Sigmoid colon (tissue), 6 donors: ENCODE measurements at regions not wholly inside any gene's neighbourhood (a gene's known extent, or its start where the extent isn't known, plus 50 kb on each side); places are given as distances from the start of the nearest gene placed in this dataset.

Experiments
- DNase-seq: peaks from one replicate; pipeline ENCODE4 v3.0.0-alpha.2; 2019
- H3K27ac ChIP-seq, 4 donors: fragments of 200-600 bp; sonication (generic); one replicate each; pipeline ENCODE4 v1.5.1; 2016 to 2019; ENCODE audit warnings: mild to moderate bottlenecking in 1 of 4
- H3K27me3 ChIP-seq, 3 donors: fragments of 200-600 bp; sonication (generic); one replicate each; pipeline ENCODE4 v1.5.1; 2019; ENCODE audit warnings: mild to moderate bottlenecking in 1 of 3
- H3K36me3 ChIP-seq, 4 donors: fragments of 200-600 bp; sonication (generic); one replicate each; pipeline ENCODE4 v1.5.1; 2016 to 2019
- H3K4me1 ChIP-seq, 4 donors: fragments of 200-600 bp; sonication (generic); one replicate each; pipeline ENCODE4 v1.5.1; 2017 to 2019
- H3K4me3 ChIP-seq, 4 donors: fragments of 200-600 bp; sonication (generic); one replicate each; pipeline ENCODE4 v1.5.1; 2017 to 2019; ENCODE audit warnings: mild to moderate bottlenecking in 2 of 4, moderate library complexity in 1 of 4
- H3K9me3 ChIP-seq, 4 donors: fragments of 200-600 bp in 3 of 4; sonication (generic) in 3 of 4; one replicate each; pipeline versions ENCODE4 v1.5.1 to v1.6.1; 2013 to 2019
- CTCF ChIP-seq, 4 experiments: fragments of 450-650 bp in 3 of 4; fragments of 200-600 bp in 1 of 4; IDR thresholded peaks; one replicate each; pipeline ENCODE4 v1.5.1; 2016 to 2019; ENCODE audit warnings: antibody characterized with exemption in 4 of 4, mild to moderate bottlenecking in 3 of 4, moderate library complexity in 2 of 4
- EP300 ChIP-seq, 4 donors: sonication (generic); formaldehyde crosslinking; IDR thresholded peaks; one replicate each; pipeline ENCODE4 v1.6.1; 2017; ENCODE audit warnings: antibody characterized with exemption in 4 of 4
- POLR2A ChIP-seq, 2 donors: fragments of 450-650 bp; IDR thresholded peaks; one replicate each; pipeline ENCODE4 v1.6.1; 2016; ENCODE audit warnings: antibody characterized with exemption in 2 of 2, mild to moderate bottlenecking in 2 of 2, moderate library complexity in 2 of 2
- POLR2AphosphoS5 ChIP-seq, 4 donors: sonication (generic); formaldehyde crosslinking; IDR thresholded peaks; one replicate each; pipeline ENCODE4 v1.6.1; 2017; ENCODE audit warnings: antibody characterized with exemption in 4 of 4
- WGBS, 2 donors: extraction: QIAGEN DNeasy Blood & Tissue Kit; methylation state at CpG; one replicate each; pipeline ENCODE4 v1.1.7; 2013; 5-methylcytosine and 5-hydroxymethylcytosine counted together
- intact Hi-C: fragments of 100-400 bp; cut with DNase I; formaldehyde crosslinking; loops from one replicate; pipeline ENCODE4 v1.15.1; 2023
- donor health status: healthy with polysubstance abuse.
- donor health status: healthy.

GRCh38 chr4:20395160-20395773 is 143.6 kb downstream of the SLIT2 start:
- H3K4me1 ChIP-seq: peaks cover 0 to 7% (median 2%) of the 10 kb centered on the region in 4 donors
- no peak overlapping the region for H3K4me3 ChIP-seq
- H3K36me3 ChIP-seq: no peaks in the 10 kb centered on the region
- 12 to 30% methylated on average over 3 of the region's 3 CpGs for WGBS, 2 donors
- H3K27me3 ChIP-seq: no peaks in the 10 kb centered on the region
- no peak for TF ChIP-seq EP300 (IDR thresholded peaks at IDR 0.05)
- TF ChIP-seq CTCF (IDR thresholded peaks at IDR 0.05): peak in 1 of 4 experiments; percentile 19
- no peak for TF ChIP-seq POLR2A (IDR thresholded peaks at IDR 0.05)
- no peak for TF ChIP-seq POLR2AphosphoS5 (IDR thresholded peaks at IDR 0.05)
- DNase-seq: no peak
- intact Hi-C loops: no loop called here
- H3K27ac ChIP-seq: no peak overlapping the region
- no peaks in the 10 kb centered on the region for H3K9me3 ChIP-seq

DNA sequence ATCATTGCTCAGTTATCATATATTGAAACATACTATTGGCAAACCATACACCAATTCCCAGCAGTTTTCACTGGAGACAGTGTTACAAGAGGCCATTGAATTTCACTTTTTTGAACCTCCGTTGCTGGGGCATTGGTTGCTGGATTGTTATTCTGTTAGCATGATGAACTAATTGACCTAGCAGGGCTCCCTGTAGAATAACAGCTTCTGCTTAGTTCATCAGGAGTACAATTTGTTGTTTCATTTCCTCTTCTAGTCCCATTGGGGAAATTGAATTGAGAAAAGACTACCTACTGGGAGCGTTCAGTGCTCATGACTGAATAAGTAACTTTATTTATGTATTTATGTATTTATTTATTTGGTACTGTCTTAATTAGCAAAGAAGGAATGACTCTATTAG is 151.6 kb downstream of the SLIT2 start:
- H3K4me1 ChIP-seq: no peaks in the 10 kb centered on the region
- no peaks in the 10 kb centered on the region for H3K9me3 ChIP-seq
- TF ChIP-seq POLR2A (IDR thresholded peaks at IDR 0.05): no peak
- TF ChIP-seq EP300 (IDR thresholded peaks at IDR 0.05): no peak
- no peak for TF ChIP-seq POLR2AphosphoS5 (IDR thresholded peaks at IDR 0.05)
- TF ChIP-seq CTCF (IDR thresholded peaks at IDR 0.05): no peak
- no peak overlapping the region for H3K27ac ChIP-seq
- no peak for DNase-seq
- intact Hi-C loops: no loop called here
- no peaks in the 10 kb centered on the region for H3K36me3 ChIP-seq
- no peaks in the 10 kb centered on the region for H3K27me3 ChIP-seq
- WGBS, 2 donors: 49 to 79% methylated on average over 2 of the region's 2 CpGs
- no peak overlapping the region for H3K4me3 ChIP-seq

GRCh38 chr4:20403846-20404245 is 152.1 kb downstream of the SLIT2 start:
- Histone ChIP-seq H3K4me3 (no peak overlapping the region), H3K27ac (no peak overlapping the region), H3K27me3 (no peaks in the 10 kb centered on the region), H3K36me3 (no peaks in the 10 kb centered on the region), H3K4me1 (no peaks in the 10 kb centered on the region), H3K9me3 (no peaks in the 10 kb centered on the region)
- intact Hi-C loops: no loop called here
- WGBS, 2 donors: 80 to 87% methylated on average over 1 of the region's 1 CpG
- TF ChIP-seq POLR2AphosphoS5 (IDR thresholded peaks at IDR 0.05) (no peak), CTCF (IDR thresholded peaks at IDR 0.05) (no peak), POLR2A (IDR thresholded peaks at IDR 0.05) (no peak), EP300 (IDR thresholded peaks at IDR 0.05) (no peak)
- no peak for DNase-seq

DNA sequence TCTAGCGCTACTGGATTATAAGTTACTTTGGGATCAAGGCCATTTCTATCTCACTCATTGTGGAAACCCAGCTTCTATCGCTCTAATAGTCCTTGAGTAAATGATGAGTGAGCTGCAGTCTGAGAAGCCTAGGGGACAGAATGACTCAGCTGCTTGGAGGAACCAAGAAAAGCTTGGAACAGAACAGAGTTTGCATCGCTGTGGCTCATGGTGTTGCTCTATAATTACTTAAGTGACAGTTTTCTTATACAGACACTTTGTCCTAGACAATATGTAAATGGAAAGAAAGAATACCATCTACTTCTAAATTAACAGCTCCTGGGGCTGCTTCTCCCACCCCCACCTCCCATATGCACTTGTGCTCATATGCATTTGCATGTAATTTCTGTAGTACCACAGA is 156.9 kb downstream of the SLIT2 start:
- TF ChIP-seq POLR2A (IDR thresholded peaks at IDR 0.05) (no peak), CTCF (IDR thresholded peaks at IDR 0.05) (no peak), POLR2AphosphoS5 (IDR thresholded peaks at IDR 0.05) (no peak), EP300 (IDR thresholded peaks at IDR 0.05) (no peak)
- intact Hi-C loops: no loop called here
- no peaks in the 10 kb centered on the region for H3K27me3 ChIP-seq
- DNase-seq: no peak
- H3K36me3 ChIP-seq: no peaks in the 10 kb centered on the region
- H3K4me1 ChIP-seq: no peaks in the 10 kb centered on the region
- H3K4me3 ChIP-seq: no peak overlapping the region
- H3K27ac ChIP-seq: peak overlapping the region in 1 of 4 donors; percentile 23
- H3K9me3 ChIP-seq: no peaks in the 10 kb centered on the region
- 83 to 84% methylated on average over 3 of the region's 3 CpGs for WGBS, 2 donors

DNA sequence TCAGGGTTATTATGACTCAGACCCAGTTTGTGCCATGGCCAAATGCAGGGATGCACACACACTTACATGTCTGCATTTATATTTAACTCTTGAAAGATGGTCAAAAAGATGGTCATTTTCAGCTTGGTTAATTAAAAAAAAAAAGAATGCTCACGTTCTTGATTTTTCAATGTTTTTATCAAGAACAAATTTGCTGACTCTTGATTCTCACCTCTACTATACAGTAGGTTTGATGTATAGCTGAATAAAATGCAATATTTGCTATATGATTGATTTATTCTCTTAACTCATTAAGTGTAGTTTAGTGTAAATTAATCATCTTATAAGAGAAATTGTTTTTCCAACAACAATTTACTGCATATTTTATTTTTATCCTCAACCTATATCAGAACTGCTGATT is 160.4 kb downstream of the SLIT2 start:
- no peak for TF ChIP-seq POLR2A (IDR thresholded peaks at IDR 0.05)
- TF ChIP-seq EP300 (IDR thresholded peaks at IDR 0.05): no peak
- TF ChIP-seq POLR2AphosphoS5 (IDR thresholded peaks at IDR 0.05): no peak
- TF ChIP-seq CTCF (IDR thresholded peaks at IDR 0.05): no peak
- WGBS, 2 donors: 67 to 88% methylated on average over 1 of the region's 1 CpG
- Histone ChIP-seq H3K27me3 (no peaks in the 10 kb centered on the region), H3K4me3 (no peak overlapping the region), H3K27ac (no peak overlapping the region), H3K36me3 (no peaks in the 10 kb centered on the region), H3K9me3 (no peaks in the 10 kb centered on the region), H3K4me1 (no peaks in the 10 kb centered on the region)
- DNase-seq: no peak
- intact Hi-C loops: no loop called here
